Nephron (organoid): ENCODE measurements at regions not wholly inside any gene's neighbourhood (a gene's known extent, or its start where the extent isn't known, plus 50 kb on each side); places are given as distances from the start of the nearest gene placed in this dataset.
A peak's percentile ranks its signal among the peaks of the same experiment; 100 is the strongest.

Experiments used
- H3K27ac Mint-ChIP-seq, 3 experiments: 2 replicates each; pipeline ENCODE4 v1.8.0; 2020; ENCODE audit warnings: mixed read lengths in 3 of 3, mild to moderate bottlenecking in 2 of 3, moderate library complexity in 1 of 3
- H3K27me3 Mint-ChIP-seq: 2 replicates; pipeline ENCODE4 v1.8.0; 2021; ENCODE audit warnings: low read depth, mild to moderate bottlenecking, moderate library complexity, mixed read lengths
- H3K36me3 Mint-ChIP-seq: 2 replicates; pipeline ENCODE4 v1.8.0; 2020; ENCODE audit warnings: low read depth, mixed read lengths
- H3K4me1 Mint-ChIP-seq: 2 replicates; pipeline ENCODE4 v1.8.0; 2020; ENCODE audit warnings: mixed read lengths
- H3K4me3 Mint-ChIP-seq, 3 experiments: 2 replicates each; pipeline ENCODE4 v1.8.0; 2020; ENCODE audit warnings: mild to moderate bottlenecking in 3 of 3, mixed read lengths in 3 of 3, moderate library complexity in 2 of 3
- H3K9me3 Mint-ChIP-seq: 2 replicates; pipeline ENCODE4 v1.8.0; 2020; ENCODE audit warnings: mixed read lengths
- CTCF ChIP-seq, 3 experiments: fragments of 200-600 bp; sonication (generic); IDR thresholded peaks; one replicate each; pipeline ENCODE4 v1.5.0; 2021; ENCODE audit warnings: antibody characterized with exemption in 3 of 3; ENCODE audit not compliant: unreplicated experiment in 3 of 3

GRCh38 chr1:82565546-82565945 is 764.8 kb downstream of the ADGRL2 start:
- Mint-ChIP-seq H3K27ac (peak overlapping the region in 2 of 3 experiments; percentile 49 to 89), H3K4me3 (no peak overlapping the region), H3K36me3 (no peaks in the 10 kb centered on the region), H3K27me3 (no peaks in the 10 kb centered on the region), H3K9me3 (no peaks in the 10 kb centered on the region), H3K4me1 (peaks cover 37% of the 10 kb centered on the region)
- no peak for TF ChIP-seq CTCF (IDR thresholded peaks at IDR 0.05; ENCODE audit: unreplicated experiment in 3 of 3)

- Mint-ChIP-seq H3K4me3 (no peak overlapping the region), H3K9me3 (no peaks in the 10 kb centered on the region), H3K4me1 (peaks cover 37% of the 10 kb centered on the region), H3K27me3 (no peaks in the 10 kb centered on the region), H3K36me3 (no peaks in the 10 kb centered on the region), H3K27ac (peak overlapping the region in 2 of 3 experiments; percentile 49 to 89)
- TF ChIP-seq CTCF (IDR thresholded peaks at IDR 0.05; ENCODE audit: unreplicated experiment in 3 of 3), result no peak
Measured at GRCh38 chr1:82565146-82565545, 764.4 kb downstream of the ADGRL2 start.

GRCh38 chr1:82564333-82564732 is 763.6 kb downstream of the ADGRL2 start:
- TF ChIP-seq CTCF (IDR thresholded peaks at IDR 0.05; ENCODE audit: unreplicated experiment in 3 of 3), result no peak
- peaks cover 37% of the 10 kb centered on the region for H3K4me1 Mint-ChIP-seq
- no peaks in the 10 kb centered on the region for H3K9me3 Mint-ChIP-seq
- H3K27ac Mint-ChIP-seq, result peak overlapping the region in 1 of 3 experiments; percentile 89
- no peaks in the 10 kb centered on the region for H3K27me3 Mint-ChIP-seq
- no peak overlapping the region for H3K4me3 Mint-ChIP-seq
- no peaks in the 10 kb centered on the region for H3K36me3 Mint-ChIP-seq

GRCh38 chr1:82562448-82562847 is 761.7 kb downstream of the ADGRL2 start:
- H3K4me1 Mint-ChIP-seq, result peaks cover 32% of the 10 kb centered on the region
- no peaks in the 10 kb centered on the region for H3K36me3 Mint-ChIP-seq
- H3K27me3 Mint-ChIP-seq, result no peaks in the 10 kb centered on the region
- H3K27ac Mint-ChIP-seq, result no peak overlapping the region
- H3K4me3 Mint-ChIP-seq, result no peak overlapping the region
- TF ChIP-seq CTCF (IDR thresholded peaks at IDR 0.05; ENCODE audit: unreplicated experiment in 3 of 3), result no peak
- no peaks in the 10 kb centered on the region for H3K9me3 Mint-ChIP-seq

GRCh38 chr1:82560566-82560965 is 759.8 kb downstream of the ADGRL2 start:
- Mint-ChIP-seq H3K27ac (no peak overlapping the region), H3K36me3 (no peaks in the 10 kb centered on the region), H3K4me3 (no peak overlapping the region), H3K27me3 (no peaks in the 10 kb centered on the region), H3K4me1 (peaks cover 19% of the 10 kb centered on the region), H3K9me3 (no peaks in the 10 kb centered on the region)
- TF ChIP-seq CTCF (IDR thresholded peaks at IDR 0.05; ENCODE audit: unreplicated experiment in 3 of 3), result no peak

GRCh38 chr1:82555501-82555900 is 754.8 kb downstream of the ADGRL2 start:
- no peaks in the 10 kb centered on the region for H3K9me3 Mint-ChIP-seq
- no peaks in the 10 kb centered on the region for H3K27me3 Mint-ChIP-seq
- no peak for TF ChIP-seq CTCF (IDR thresholded peaks at IDR 0.05; ENCODE audit: unreplicated experiment in 3 of 3)
- H3K36me3 Mint-ChIP-seq, result no peaks in the 10 kb centered on the region
- no peak overlapping the region for H3K4me3 Mint-ChIP-seq
- H3K4me1 Mint-ChIP-seq, result no peaks in the 10 kb centered on the region
- H3K27ac Mint-ChIP-seq, result no peak overlapping the region
